Ishikawa (cell line): ENCODE measurements at regions not wholly inside any gene's neighbourhood (a gene's known extent, or its start where the extent isn't known, plus 50 kb on each side); places are given as distances from the start of the nearest gene placed in this dataset.

ENCODE experiments used
- CEBPB ChIP-seq: IDR thresholded peaks from 2 replicates; pipeline ENCODE4 v1.6.1; 2012
- CREB1 ChIP-seq: IDR thresholded peaks from 2 replicates; pipeline ENCODE4 v1.6.1; 2012; ENCODE audit warnings: low read depth
- EGR1 ChIP-seq: IDR thresholded peaks from 2 replicates; pipeline ENCODE4 v1.6.1; 2012
- EP300 ChIP-seq: IDR thresholded peaks from 2 replicates; pipeline ENCODE4 v1.6.1; 2012; ENCODE audit warnings: borderline replicate concordance
- FOXM1 ChIP-seq: IDR thresholded peaks from 2 replicates; pipeline ENCODE4 v1.6.1; 2012; ENCODE audit warnings: low read depth, borderline replicate concordance
- NFIC ChIP-seq: IDR thresholded peaks from 2 replicates; pipeline ENCODE4 v1.6.1; 2012
- RAD21 ChIP-seq: IDR thresholded peaks from 2 replicates; pipeline ENCODE4 v1.6.1; 2012; ENCODE audit warnings: low read depth
- TAF1 ChIP-seq: IDR thresholded peaks from 2 replicates; pipeline ENCODE4 v1.6.1; 2012; ENCODE audit warnings: low read depth, mild to moderate bottlenecking
- TCF12 ChIP-seq: IDR thresholded peaks from 2 replicates; pipeline ENCODE4 v1.6.1; 2012; ENCODE audit warnings: low read depth
- TEAD4 ChIP-seq: IDR thresholded peaks from 2 replicates; pipeline ENCODE4 v1.6.1; 2012
- YY1 ChIP-seq: IDR thresholded peaks from 2 replicates; pipeline ENCODE4 v1.6.1; 2012; ENCODE audit warnings: low read depth
- ZBTB7A ChIP-seq: IDR thresholded peaks from 2 replicates; pipeline ENCODE4 v1.6.1; 2012; ENCODE audit warnings: low read depth
- TF ChIP-seq, protein P1 (sequence below): IDR thresholded peaks from 2 replicates; pipeline ENCODE4 v1.6.1; 2012; ENCODE audit warnings: low read depth, mild to moderate bottlenecking
- TF ChIP-seq, protein P2 (sequence below): IDR thresholded peaks from 2 replicates; pipeline ENCODE4 v1.6.1; 2012
- TF ChIP-seq, protein P3 (sequence below): IDR thresholded peaks from 2 replicates; pipeline ENCODE4 v1.6.1; 2012

DNA sequence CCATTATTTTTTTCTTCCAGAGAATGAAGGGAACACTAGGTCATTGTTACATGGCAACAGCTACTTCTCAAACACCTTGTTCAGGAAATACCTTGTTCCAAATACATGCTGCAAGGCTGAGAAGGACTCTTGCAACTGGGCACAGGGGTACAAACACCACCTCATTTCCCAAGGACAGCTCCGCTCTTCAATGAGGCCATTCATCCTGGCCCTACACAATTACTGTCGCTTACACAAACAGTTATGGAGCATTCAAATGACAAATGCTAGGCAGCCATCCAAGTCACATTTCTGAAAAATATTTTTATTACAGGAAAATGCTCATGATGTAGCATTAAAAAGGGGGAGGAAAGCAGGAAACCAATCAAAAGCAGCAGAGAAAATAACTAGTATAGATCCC, 611.9 kb downstream of the DHX35 start:
- TF ChIP-seq, protein P1, sequence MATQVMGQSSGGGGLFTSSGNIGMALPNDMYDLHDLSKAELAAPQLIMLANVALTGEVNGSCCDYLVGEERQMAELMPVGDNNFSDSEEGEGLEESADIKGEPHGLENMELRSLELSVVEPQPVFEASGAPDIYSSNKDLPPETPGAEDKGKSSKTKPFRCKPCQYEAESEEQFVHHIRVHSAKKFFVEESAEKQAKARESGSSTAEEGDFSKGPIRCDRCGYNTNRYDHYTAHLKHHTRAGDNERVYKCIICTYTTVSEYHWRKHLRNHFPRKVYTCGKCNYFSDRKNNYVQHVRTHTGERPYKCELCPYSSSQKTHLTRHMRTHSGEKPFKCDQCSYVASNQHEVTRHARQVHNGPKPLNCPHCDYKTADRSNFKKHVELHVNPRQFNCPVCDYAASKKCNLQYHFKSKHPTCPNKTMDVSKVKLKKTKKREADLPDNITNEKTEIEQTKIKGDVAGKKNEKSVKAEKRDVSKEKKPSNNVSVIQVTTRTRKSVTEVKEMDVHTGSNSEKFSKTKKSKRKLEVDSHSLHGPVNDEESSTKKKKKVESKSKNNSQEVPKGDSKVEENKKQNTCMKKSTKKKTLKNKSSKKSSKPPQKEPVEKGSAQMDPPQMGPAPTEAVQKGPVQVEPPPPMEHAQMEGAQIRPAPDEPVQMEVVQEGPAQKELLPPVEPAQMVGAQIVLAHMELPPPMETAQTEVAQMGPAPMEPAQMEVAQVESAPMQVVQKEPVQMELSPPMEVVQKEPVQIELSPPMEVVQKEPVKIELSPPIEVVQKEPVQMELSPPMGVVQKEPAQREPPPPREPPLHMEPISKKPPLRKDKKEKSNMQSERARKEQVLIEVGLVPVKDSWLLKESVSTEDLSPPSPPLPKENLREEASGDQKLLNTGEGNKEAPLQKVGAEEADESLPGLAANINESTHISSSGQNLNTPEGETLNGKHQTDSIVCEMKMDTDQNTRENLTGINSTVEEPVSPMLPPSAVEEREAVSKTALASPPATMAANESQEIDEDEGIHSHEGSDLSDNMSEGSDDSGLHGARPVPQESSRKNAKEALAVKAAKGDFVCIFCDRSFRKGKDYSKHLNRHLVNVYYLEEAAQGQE, result no peak
- TF ChIP-seq NFIC (no peak), TEAD4 (no peak)

DNA sequence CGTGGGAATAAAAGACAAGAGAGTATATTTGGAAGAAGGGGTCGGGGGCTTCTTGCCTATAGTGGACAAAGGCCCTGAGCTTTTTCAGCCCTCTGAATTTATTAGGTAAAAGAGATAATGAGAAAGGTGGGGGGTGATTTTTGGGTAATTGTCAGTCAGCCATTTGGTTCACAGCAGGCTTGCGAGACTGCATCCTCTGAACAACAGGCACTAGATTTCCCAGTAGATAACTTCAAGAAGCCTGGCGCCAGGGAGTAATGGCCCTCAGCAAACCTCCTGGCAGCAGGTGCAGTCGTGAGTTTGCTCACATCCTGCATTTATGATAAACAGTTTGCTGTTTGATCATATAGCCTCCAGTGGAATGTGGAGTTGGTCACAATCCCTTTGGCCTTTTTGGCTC, 609.0 kb downstream of the DHX35 start:
- no peak for TF ChIP-seq YY1
- TF ChIP-seq, protein P1, result no peak
- TF ChIP-seq EGR1, result no peak
- no peak for TF ChIP-seq TAF1
- TF ChIP-seq TCF12, result no peak
- TF ChIP-seq NFIC, result no peak
- no peak for TF ChIP-seq CEBPB
- TF ChIP-seq ZBTB7A, result no peak
- TF ChIP-seq EP300, result no peak
- TF ChIP-seq, protein P2, sequence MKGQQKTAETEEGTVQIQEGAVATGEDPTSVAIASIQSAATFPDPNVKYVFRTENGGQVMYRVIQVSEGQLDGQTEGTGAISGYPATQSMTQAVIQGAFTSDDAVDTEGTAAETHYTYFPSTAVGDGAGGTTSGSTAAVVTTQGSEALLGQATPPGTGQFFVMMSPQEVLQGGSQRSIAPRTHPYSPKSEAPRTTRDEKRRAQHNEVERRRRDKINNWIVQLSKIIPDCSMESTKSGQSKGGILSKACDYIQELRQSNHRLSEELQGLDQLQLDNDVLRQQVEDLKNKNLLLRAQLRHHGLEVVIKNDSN, result no peak
- no peak for TF ChIP-seq RAD21
- TF ChIP-seq TEAD4, result no peak

DNA sequence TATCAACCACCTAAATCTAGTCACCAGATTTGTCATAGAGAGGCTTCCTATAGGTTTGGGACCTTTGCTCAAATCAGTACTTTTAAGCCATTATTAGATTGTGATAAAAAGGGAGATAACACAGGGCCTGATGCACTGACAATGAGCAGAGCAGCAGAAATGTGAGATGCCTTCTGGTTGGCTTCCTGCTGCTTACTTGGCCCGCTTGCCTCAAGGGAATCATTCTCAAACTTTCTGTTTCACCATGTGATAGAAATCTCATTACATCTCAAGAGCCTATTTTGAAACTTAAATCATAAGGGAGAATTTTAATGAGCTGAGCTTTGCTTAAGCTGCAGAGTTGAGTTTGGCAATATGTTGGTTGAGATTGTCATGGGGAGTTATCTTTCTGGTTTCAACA, 606.0 kb downstream of the DHX35 start:
- no peak for TF ChIP-seq CREB1
- TF ChIP-seq EGR1, result no peak
- no peak for TF ChIP-seq TEAD4
- TF ChIP-seq, protein P2, result no peak
- no peak for TF ChIP-seq NFIC
- no peak for TF ChIP-seq FOXM1
- TF ChIP-seq, protein P1, result no peak
- TF ChIP-seq, protein P3, sequence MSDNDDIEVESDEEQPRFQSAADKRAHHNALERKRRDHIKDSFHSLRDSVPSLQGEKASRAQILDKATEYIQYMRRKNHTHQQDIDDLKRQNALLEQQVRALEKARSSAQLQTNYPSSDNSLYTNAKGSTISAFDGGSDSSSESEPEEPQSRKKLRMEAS, result no peak
- no peak for TF ChIP-seq YY1
- no peak for TF ChIP-seq RAD21
- no peak for TF ChIP-seq EP300

DNA sequence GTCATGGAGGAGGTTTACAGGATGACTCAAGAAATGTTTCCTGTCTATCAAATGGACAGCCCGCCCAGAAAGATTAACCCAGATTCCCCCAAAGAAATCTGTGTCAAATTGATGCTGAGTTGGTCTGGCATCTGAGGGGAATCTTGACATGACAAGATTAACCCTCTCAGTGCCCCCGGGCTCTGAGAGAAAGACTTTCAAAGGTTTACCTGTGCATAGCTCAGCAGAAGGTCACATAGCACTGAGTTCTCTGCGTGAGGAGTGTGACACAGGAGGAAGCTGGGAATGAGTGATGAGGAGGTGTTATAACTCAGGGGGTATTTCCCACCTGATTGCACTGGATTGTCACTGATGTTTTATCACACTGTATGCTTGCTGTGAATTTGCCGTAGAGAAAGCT, 601.2 kb downstream of the DHX35 start:
- TF ChIP-seq CREB1 (no peak), ZBTB7A (no peak), YY1 (no peak)
- TF ChIP-seq, protein P2, result no peak

DNA sequence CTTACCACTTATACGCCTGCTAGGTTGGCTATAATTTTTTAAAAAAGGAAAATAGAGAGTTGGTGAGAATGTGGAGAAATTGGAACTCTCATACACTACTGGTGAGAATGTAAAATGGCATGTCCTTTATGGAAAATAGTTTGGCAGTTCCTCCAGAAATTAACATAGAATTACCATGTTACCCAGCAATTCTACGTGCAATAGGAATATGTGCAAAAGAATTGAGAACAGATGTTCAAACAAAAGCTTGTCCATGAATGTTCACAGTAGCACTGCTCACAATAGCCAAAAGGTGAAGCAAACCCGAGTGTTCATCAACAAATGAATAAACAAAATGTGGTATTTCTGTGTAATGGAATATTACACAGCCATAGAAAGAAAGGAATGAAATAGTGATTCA, 592.2 kb downstream of the DHX35 start:
- TF ChIP-seq EGR1, result no peak
- no peak for TF ChIP-seq NFIC
- no peak for TF ChIP-seq CREB1
- no peak for TF ChIP-seq TAF1
- no peak for TF ChIP-seq TEAD4
- TF ChIP-seq FOXM1, result no peak
- TF ChIP-seq, protein P2, result no peak
- TF ChIP-seq TCF12, result no peak
- no peak for TF ChIP-seq ZBTB7A
- no peak for TF ChIP-seq EP300
- TF ChIP-seq YY1, result no peak
- TF ChIP-seq, protein P1, result no peak
- TF ChIP-seq RAD21, result no peak
